GOT3 (cell line): ENCODE measurements at regions not wholly inside any gene's neighbourhood (a gene's known extent, or its start where the extent isn't known, plus 50 kb on each side); places are given as distances from the start of the nearest gene placed in this dataset.

ENCODE experiments used
- DNase-seq: peaks from one replicate; lab custom pipeline; 2025; ENCODE audit warnings: mixed read lengths; lab: John Stamatoyannopoulos, UW

GRCh38 chr4:4735870-4736269 lies 123.6 kb upstream of the MSX1 start:
- DNase-seq = no peak

- no peak for DNase-seq
These were observed 124.2 kb upstream of the MSX1 start for GRCh38 chr4:4735136-4735750.

- no peak for DNase-seq
These were observed 125.0 kb upstream of the MSX1 start for GRCh38 chr4:4734425-4734824.

- DNase-seq = no peak
These were observed 125.8 kb upstream of the MSX1 start for GRCh38 chr4:4733663-4734062.

GRCh38 chr4:4730249-4730648 lies 129.2 kb upstream of the MSX1 start:
- DNase-seq = no peak

- DNase-seq = no peak
These were observed 130.3 kb upstream of the MSX1 start for GRCh38 chr4:4729206-4729605.

- DNase-seq = no peak
These were observed 131.9 kb upstream of the MSX1 start for GRCh38 chr4:4727536-4727935.

GRCh38 chr4:4726051-4726450 lies 133.4 kb upstream of the MSX1 start:
- DNase-seq = no peak

- no peak for DNase-seq
These were observed 135.1 kb upstream of the MSX1 start for GRCh38 chr4:4724321-4724720.

- no peak for DNase-seq
These were observed 137.8 kb upstream of the MSX1 start for GRCh38 chr4:4721636-4722035.

- no peak for DNase-seq
These were observed 138.8 kb upstream of the MSX1 start for GRCh38 chr4:4720646-4721045.

GRCh38 chr4:4719436-4719835 lies 140.0 kb upstream of the MSX1 start:
- DNase-seq = no peak

GRCh38 chr4:4717692-4718091 lies 141.8 kb upstream of the MSX1 start:
- no peak for DNase-seq

GRCh38 chr4:4714331-4714730 lies 145.1 kb upstream of the MSX1 start:
- no peak for DNase-seq

- DNase-seq = no peak
These were observed 146.5 kb upstream of the MSX1 start for GRCh38 chr4:4712800-4713528.

- no peak for DNase-seq
These were observed 147.6 kb upstream of the MSX1 start for GRCh38 chr4:4711902-4712301.

- no peak for DNase-seq
These were observed 149.7 kb upstream of the MSX1 start for GRCh38 chr4:4709736-4710135.

- no peak for DNase-seq
These were observed 155.2 kb upstream of the MSX1 start for GRCh38 chr4:4704267-4704666.

- DNase-seq = no peak
These were observed 155.7 kb upstream of the STX18 start for GRCh38 chr4:4697584-4697983.

GRCh38 chr4:4696530-4696929 lies 154.7 kb upstream of the STX18 start:
- DNase-seq = no peak

- DNase-seq = no peak
These were observed 153.6 kb upstream of the STX18 start for GRCh38 chr4:4695497-4695896.

- no peak for DNase-seq
These were observed 153.0 kb upstream of the STX18 start for GRCh38 chr4:4694827-4695226.

GRCh38 chr4:4694296-4694772 lies 152.5 kb upstream of the STX18 start:
- no peak for DNase-seq

GRCh38 chr4:4693755-4694295 lies 152.0 kb upstream of the STX18 start:
- DNase-seq = no peak
